ENCODE measurements at regions not wholly inside any gene's neighbourhood (a gene's known extent, or its start where the extent isn't known, plus 50 kb on each side); places are given as distances from the start of the nearest gene placed in this dataset.

GRCh38 chr4:8761824-8762205 lies 109.8 kb downstream of the HMX1 start:
- intact Hi-C loops (cut with DNase I), result no loop called here
- H3K27me3 ChIP-seq, result peaks cover 0 to 43% (median 29%) of the 10 kb centered on the region in 7 donors
- 61 to 63% methylated on average over 11 of the region's 11 CpGs for WGBS, 2 donors
- H3K9me3 ChIP-seq, result no peaks in the 10 kb centered on the region
- H3K36me3 ChIP-seq, result no peaks in the 10 kb centered on the region
- no peak for TF ChIP-seq CTCF (IDR thresholded peaks at IDR 0.05)
- ATAC-seq (peak in 1 of 8 donors; percentile 49), DNase-seq (no peak)
- H3K4me3 ChIP-seq, result no peak overlapping the region
- H3K27ac ChIP-seq, result no peak overlapping the region
- no peaks in the 10 kb centered on the region for H3K4me1 ChIP-seq

- no peaks in the 10 kb centered on the region for H3K36me3 ChIP-seq
- no peaks in the 10 kb centered on the region for H3K9me3 ChIP-seq
- ATAC-seq (peak in 1 of 8 donors; percentile 16), DNase-seq (no peak)
- H3K27ac ChIP-seq, result no peak overlapping the region
- H3K4me1 ChIP-seq, result no peaks in the 10 kb centered on the region
- WGBS, 2 donors, result 70 to 75% methylated on average over 17 of the region's 17 CpGs
- peaks cover 0 to 39% (median 24%) of the 10 kb centered on the region in 7 donors for H3K27me3 ChIP-seq
- intact Hi-C loops (cut with DNase I), result no loop called here
- TF ChIP-seq CTCF (IDR thresholded peaks at IDR 0.05), result no peak
- H3K4me3 ChIP-seq, result no peak overlapping the region
These were observed 110.3 kb downstream of the HMX1 start for GRCh38 chr4:8761167-8761823.

GRCh38 chr4:8760561-8760960 lies 111.1 kb downstream of the HMX1 start:
- DNase-seq (no peak), ATAC-seq (no peak)
- 71 to 80% methylated on average over 11 of the region's 11 CpGs for WGBS, 2 donors

GRCh38 chr4:8759987-8760386 lies 111.7 kb downstream of the HMX1 start:
- intact Hi-C loops (cut with DNase I), result no loop called here
- ATAC-seq (no peak), DNase-seq (no peak)
- H3K4me3 ChIP-seq, result no peak overlapping the region
- 80 to 81% methylated on average over 19 of the region's 19 CpGs for WGBS, 2 donors
- TF ChIP-seq CTCF (IDR thresholded peaks at IDR 0.05), result no peak
- H3K27ac ChIP-seq, result no peak overlapping the region
- peaks cover 0 to 26% (median 14%) of the 10 kb centered on the region in 7 donors for H3K27me3 ChIP-seq
- H3K36me3 ChIP-seq, result no peaks in the 10 kb centered on the region
- H3K9me3 ChIP-seq, result peaks cover 0 to 2% (median 0%) of the 10 kb centered on the region in 11 donors
- H3K4me1 ChIP-seq, result no peaks in the 10 kb centered on the region

More at GRCh38 chr4:8760561-8760960, 111.1 kb downstream of the HMX1 start:
- TF ChIP-seq CTCF (IDR thresholded peaks at IDR 0.05), result no peak
- Histone ChIP-seq H3K9me3 (no peaks in the 10 kb centered on the region), H3K36me3 (no peaks in the 10 kb centered on the region), H3K4me1 (no peaks in the 10 kb centered on the region), H3K27me3 (peaks cover 0 to 31% (median 16%) of the 10 kb centered on the region in 7 donors), H3K4me3 (no peak overlapping the region), H3K27ac (no peak overlapping the region)
- intact Hi-C loops (cut with DNase I), result no loop called here

All from heart right ventricle (tissue), 16 donors.